ENCODE measurements at regions not wholly inside any gene's neighbourhood (a gene's known extent, or its start where the extent isn't known, plus 50 kb on each side); places are given as distances from the start of the nearest gene placed in this dataset.

GRCh38 chr11:59271811-59272327, 59.1 kb upstream of the MPEG1 start:
- TF ChIP-seq CTCF (IDR thresholded peaks at IDR 0.05) (no peak), POLR2A (IDR thresholded peaks at IDR 0.05) (no peak)
- 49 to 88% (median 54%) methylated on average over 1 to 4 of the region's 4 CpGs for WGBS, 4 donors
- intact Hi-C loops (cut with DNase I) = no loop called here
- Histone ChIP-seq H3K27me3 (no peaks in the 10 kb centered on the region), H3K9me3 (replicated peaks in 1 of 3) (no peaks in the 10 kb centered on the region), H3K27ac (no peak overlapping the region), H3K36me3 (replicated peaks in 1 of 2) (no peaks in the 10 kb centered on the region), H3K4me3 (no peak overlapping the region), H3K4me1 (replicated peaks in 1 of 2) (no peaks in the 10 kb centered on the region)
- DNase-seq = no peak

GRCh38 chr11:59271247-59271755, 58.6 kb upstream of the MPEG1 start:
- Histone ChIP-seq H3K9me3 (replicated peaks in 1 of 3) (no peaks in the 10 kb centered on the region), H3K4me1 (replicated peaks in 1 of 2) (no peaks in the 10 kb centered on the region), H3K36me3 (replicated peaks in 1 of 2) (no peaks in the 10 kb centered on the region), H3K27me3 (no peaks in the 10 kb centered on the region), H3K4me3 (no peak overlapping the region), H3K27ac (no peak overlapping the region)
- 71 to 78% (median 75%) methylated on average over 4 of the region's 4 CpGs for WGBS, 4 donors
- no peak for DNase-seq
- TF ChIP-seq CTCF (IDR thresholded peaks at IDR 0.05) (no peak), POLR2A (IDR thresholded peaks at IDR 0.05) (no peak)
- intact Hi-C loops (cut with DNase I) = no loop called here

- intact Hi-C loops (cut with DNase I) = no loop called here
- TF ChIP-seq POLR2A (IDR thresholded peaks at IDR 0.05) = no peak
- TF ChIP-seq CTCF (IDR thresholded peaks at IDR 0.05) = no peak
- Histone ChIP-seq H3K27me3 (no peaks in the 10 kb centered on the region), H3K4me1 (replicated peaks in 1 of 2) (no peaks in the 10 kb centered on the region), H3K27ac (no peak overlapping the region), H3K36me3 (replicated peaks in 1 of 2) (no peaks in the 10 kb centered on the region), H3K4me3 (no peak overlapping the region), H3K9me3 (replicated peaks in 1 of 3) (no peaks in the 10 kb centered on the region)
- WGBS, 4 donors = 73 to 94% (median 80%) methylated on average over 4 to 7 of the region's 7 CpGs
- DNase-seq = no peak
Measured at GRCh38 chr11:59267736-59268475, 55.2 kb upstream of the MPEG1 start.

- no peak for DNase-seq
- WGBS, 4 donors = 64 to 92% (median 74%) methylated on average over 4 of the region's 4 CpGs
- TF ChIP-seq CTCF (IDR thresholded peaks at IDR 0.05) (no peak), POLR2A (IDR thresholded peaks at IDR 0.05) (no peak)
- Histone ChIP-seq H3K4me3 (no peak overlapping the region), H3K27me3 (no peaks in the 10 kb centered on the region), H3K9me3 (replicated peaks in 1 of 3) (no peaks in the 10 kb centered on the region), H3K4me1 (replicated peaks in 1 of 2) (no peaks in the 10 kb centered on the region), H3K27ac (no peak overlapping the region), H3K36me3 (replicated peaks in 1 of 2) (no peaks in the 10 kb centered on the region)
- intact Hi-C loops (cut with DNase I) = no loop called here
Measured at GRCh38 chr11:59267196-59267595, 54.5 kb upstream of the MPEG1 start.
